K562 (cell line): ENCODE measurements at regions not wholly inside any gene's neighbourhood (a gene's known extent, or its start where the extent isn't known, plus 50 kb on each side); places are given as distances from the start of the nearest gene placed in this dataset.

Source experiments
- ATAC-seq: fragments of 200-7000 bp; cut with Tn5 transposase; 3 replicates; pipeline ENCODE4 v1.9.1; 2020; ENCODE audit warnings: moderate library complexity
- BruUV-seq: library from RNA; stranded (reverse); fragments of 400-500 nt; replicated peaks from 2 replicates; lab custom pipeline; 2021; lab: Mats Ljungman, UMichigan
- CTCF ChIA-PET: fragments of 300-600 bp; formaldehyde crosslinking; extraction: SDS; loops from one replicate; lab custom pipeline; 2021; ENCODE audit warnings: low intra/inter-chr PET ratio; lab: Yijun Ruan, JAX
- POLR2A ChIA-PET: fragments of 300-600, 350-650 bp; sonication (Branson Sonifier 250); formaldehyde crosslinking; extraction: SDS; loops from one replicate; lab custom pipeline; 2021; ENCODE audit warnings: antibody characterized with exemption, inconsistent platforms; lab: Yijun Ruan, JAX
- DNase-seq, 4 experiments: peaks; one replicate each; pipeline versions ENCODE4 v3.0.0 to v3.0.0-alpha.2; 2011 to 2018; ENCODE audit warnings: low spot score in 3 of 4, mixed read lengths in 3 of 4; ENCODE audit errors: extremely low read depth in 1 of 4
- FAIRE-seq: peaks from 2 replicates; lab custom pipeline; 2011; peaks lifted over from hg19 to GRCh38; lab: Jason Lieb, UNC
- H2AFZ ChIP-seq: 2 replicates; pipeline ENCODE4 v1.6.0; 2011; ENCODE audit warnings: low read depth, low read length, control low read depth, inconsistent platforms
- H3K27ac ChIP-seq: fragments of 200-600 bp; 3 replicates; pipeline ENCODE4 v1.8.0; 2011; ENCODE audit warnings: low read depth, mild to moderate bottlenecking, control low read depth, inconsistent platforms, low read length, moderate library complexity, mixed read lengths; ENCODE audit errors: extremely low read depth
- H3K27me3 ChIP-seq, 2 experiments: fragments of 300-600 bp in 1 of 2; 2 replicates in 1 of 2; 3 replicates in 1 of 2; pipeline versions ENCODE4 v1.6.0 to v1.8.0; 2011; ENCODE audit warnings: inconsistent platforms in 2 of 2, low read length in 2 of 2, mild to moderate bottlenecking in 1 of 2, mixed read lengths in 1 of 2, moderate library complexity in 1 of 2; ENCODE audit not compliant: control insufficient read depth in 2 of 2, insufficient read depth in 2 of 2
- H3K36me3 ChIP-seq: fragments of 300-600 bp; 3 replicates; pipeline ENCODE4 v1.8.0; 2011; ENCODE audit warnings: mild to moderate bottlenecking, low read length, inconsistent platforms; ENCODE audit not compliant: control insufficient read depth, insufficient read depth
- H3K4me1 ChIP-seq, 2 experiments: fragments of 200-600 bp in 1 of 2; replicated peaks in 1 of 2; 2 replicates in 1 of 2; 3 replicates in 1 of 2; pipeline versions ENCODE4 v1.5.1 to v1.8.0; 2011; ENCODE audit warnings: inconsistent platforms in 2 of 2, low read length in 2 of 2, mild to moderate bottlenecking in 1 of 2, mixed read lengths in 1 of 2, moderate library complexity in 1 of 2; ENCODE audit not compliant: control insufficient read depth in 2 of 2, insufficient read depth in 2 of 2
- H3K4me2 ChIP-seq: 2 replicates; pipeline ENCODE4 v1.6.1; 2011; ENCODE audit warnings: low read length, control low read depth, inconsistent platforms, mixed read lengths; ENCODE audit not compliant: insufficient read depth
- H3K4me3 ChIP-seq: fragments of 200-600 bp; sonication (generic), shearing (Covaris generic); 2 replicates; pipeline ENCODE4 v1.5.1; 2016; ENCODE audit warnings: control low read depth, inconsistent platforms
- H3K79me2 ChIP-seq: fragments of 200-600 bp; 3 replicates; pipeline ENCODE4 v1.8.0; 2011; ENCODE audit warnings: low read length, inconsistent platforms; ENCODE audit not compliant: control insufficient read depth, insufficient read depth
- H3K9ac ChIP-seq, 2 experiments: 2 replicates each; pipeline versions ENCODE4 v1.6.0 to v1.6.1; 2011; ENCODE audit warnings: low read depth in 2 of 2, low read length in 2 of 2, control low read depth in 1 of 2, inconsistent platforms in 1 of 2, mild to moderate bottlenecking in 1 of 2, mixed read lengths in 1 of 2; ENCODE audit not compliant: insufficient read depth in 1 of 2
- H3K9me1 ChIP-seq: one replicate; pipeline ENCODE4 v1.6.0; 2011; ENCODE audit warnings: inconsistent platforms, mild to moderate bottlenecking, low read length, moderate library complexity; ENCODE audit not compliant: control insufficient read depth, insufficient read depth
- H3K9me3 ChIP-seq: replicated peaks from 2 replicates; pipeline ENCODE4 v1.5.1; 2011; ENCODE audit warnings: low read depth, low read length, inconsistent platforms; ENCODE audit not compliant: control insufficient read depth, insufficient read depth
- H4K20me1 ChIP-seq: replicated peaks from 2 replicates; pipeline ENCODE4 v1.6.1; 2011; ENCODE audit warnings: low read length, inconsistent platforms, mixed read lengths; ENCODE audit not compliant: control insufficient read depth, insufficient read depth
- E2F5 ChIP-seq: sonication (generic); formaldehyde crosslinking; IDR thresholded peaks from 2 replicates; pipeline ENCODE4 v1.8.0; 2022; ENCODE audit warnings: mild to moderate bottlenecking, missing genetic modification reagents
- E2F6 ChIP-seq, 2 experiments: IDR thresholded peaks; 2 replicates each; pipeline ENCODE4 v1.6.1; 2011; ENCODE audit warnings: borderline replicate concordance in 1 of 2, control low read depth in 1 of 2, low read depth in 1 of 2, low read length in 1 of 2, mild to moderate bottlenecking in 1 of 2, mixed read lengths in 1 of 2, moderate library complexity in 1 of 2; ENCODE audit not compliant: insufficient read depth in 1 of 2, insufficient read length in 1 of 2, poor library complexity in 1 of 2, severe bottlenecking in 1 of 2; ENCODE audit errors: extremely low read depth in 1 of 2
- ELK3 ChIP-seq: fragments of 450-650 bp; formaldehyde crosslinking; IDR thresholded peaks from 2 replicates; pipeline ENCODE4 v1.4.0; 2020; ENCODE audit warnings: mild to moderate bottlenecking
- EP300 ChIP-seq: IDR thresholded peaks from 2 replicates; pipeline ENCODE4 v1.6.1; 2012; ENCODE audit warnings: low read length, improper control_type of control experiment
- GMEB1 ChIP-seq: fragments of 250-450 bp; sonication (Bioruptor Pico); IDR thresholded peaks from 2 replicates; pipeline ENCODE4 v1.4.0; 2020; ENCODE audit warnings: mild to moderate bottlenecking
- KLF1 ChIP-seq: fragments of 450-650 bp; IDR thresholded peaks from 2 replicates; pipeline ENCODE4 v1.6.1; 2016; ENCODE audit warnings: missing genetic modification characterization, missing compliant biosample characterization
- MBD2 ChIP-seq: sonication (generic); IDR thresholded peaks from 2 replicates; pipeline ENCODE4 v1.6.1; 2016; ENCODE audit warnings: low read depth, borderline replicate concordance
- MCM3 ChIP-seq: fragments of 450-650 bp; IDR thresholded peaks from 2 replicates; pipeline ENCODE4 v1.6.1; 2016
- NELFE ChIP-seq: IDR thresholded peaks from 2 replicates; pipeline ENCODE4 v1.6.1; 2011; ENCODE audit warnings: mild to moderate bottlenecking; ENCODE audit not compliant: insufficient read depth, insufficient read length
- PHTF2 ChIP-seq: fragments of 250-450 bp; sonication (Bioruptor Pico); IDR thresholded peaks from 2 replicates; pipeline ENCODE4 v1.5.0; 2021; ENCODE audit warnings: mild to moderate bottlenecking
- PPARD ChIP-seq: fragments of 250-450 bp; sonication (Bioruptor Pico); IDR thresholded peaks from 2 replicates; pipeline ENCODE4 v1.8.0; 2022; ENCODE audit warnings: inconsistent platforms, mild to moderate bottlenecking, moderate library complexity
- SMAD2 ChIP-seq: fragments of 150-350 bp; IDR thresholded peaks from 2 replicates; pipeline ENCODE4 v1.6.1; 2014; ENCODE audit warnings: low read depth, mild to moderate bottlenecking, low read length
- SMARCE1 ChIP-seq: fragments of 450-650 bp; IDR thresholded peaks from 2 replicates; pipeline ENCODE4 v1.7.1; 2016; ENCODE audit warnings: mild to moderate bottlenecking
- SRF ChIP-seq, 2 experiments: fragments of 250-450, 450-650 bp in 1 of 2; sonication (Bioruptor Pico) in 1 of 2; sonication (generic) in 1 of 2; formaldehyde crosslinking; IDR thresholded peaks; 2 replicates each; pipeline versions ENCODE4 v1.5.0 to v1.5.1; 2020 to 2022; ENCODE audit warnings: mild to moderate bottlenecking in 1 of 2, missing genetic modification reagents in 1 of 2
- TCF7 ChIP-seq: sonication (generic); IDR thresholded peaks from 2 replicates; pipeline ENCODE4 v1.6.1; 2016; ENCODE audit warnings: antibody characterized with exemption, borderline replicate concordance
- ZEB2 ChIP-seq: fragments of 450-650 bp; IDR thresholded peaks from 2 replicates; pipeline ENCODE4 v1.6.1; 2016
- ZNF146 ChIP-seq: IDR thresholded peaks from one replicate; pipeline ENCODE4 v1.6.1; 2018; ENCODE audit warnings: missing compliant biosample characterization; ENCODE audit not compliant: unreplicated experiment
- ZNF174 ChIP-seq: fragments of 250-450 bp; sonication (Bioruptor Pico); IDR thresholded peaks from 2 replicates; pipeline ENCODE4 v1.4.0; 2020; ENCODE audit warnings: mild to moderate bottlenecking
- ZNF780A ChIP-seq: fragments of 250-450 bp; sonication (Bioruptor Pico); IDR thresholded peaks from 2 replicates; pipeline ENCODE4 v1.5.0; 2021; ENCODE audit warnings: mild to moderate bottlenecking
- whole genome bisulfite sequencing: fragments of 100-300 bp; shearing (Covaris generic); methylation state at CpG from one replicate; pipeline ENCODE4 v1.1.6; 2016; ENCODE audit warnings: low coverage, mixed read lengths; ENCODE audit not compliant: insufficient coverage; ENCODE audit errors: missing lambda C conversion rate; 5-methylcytosine and 5-hydroxymethylcytosine counted together
- in situ Hi-C: fragments of 300-500 bp; cut with MboI; formaldehyde crosslinking; loops from 4 replicates; pipeline ENCODE4 v1.15.0; 2018; ENCODE audit warnings: inconsistent platforms, mixed read lengths
- intact Hi-C: fragments of 100-400 bp; cut with micrococcal nuclease; formaldehyde crosslinking; loops from 2 replicates; pipeline ENCODE4 v1.14.2; 2022

- ChIA-PET POLR2A (interaction anchor here (0.6 kb wide), 1 partner anchor 109 kb away, joined by 3 read pairs; no protein-coding TSS in a partner anchor), CTCF (no interaction called here)
- ATAC-seq (no peak), FAIRE-seq (no peak), DNase-seq (no peak)
- BruUV-seq: no TSS peak
- in situ Hi-C loops: no loop called here
- Histone ChIP-seq H3K36me3 (no peaks in the 10 kb centered on the region), H4K20me1 (no peaks in the 10 kb centered on the region), H3K4me1 (peaks cover 0 to 6% of the 10 kb centered on the region in 2 experiments; a peak in 1 of 5 replicates), H3K4me2 (no peak overlapping the region), H3K9me1 (no peaks in the 10 kb centered on the region), H3K79me2 (no peaks in the 10 kb centered on the region), H3K27ac (no peak overlapping the region), H3K27me3 (peaks cover 2 to 10% of the 10 kb centered on the region in 2 experiments; a peak in 3 of 5 replicates), H2AFZ (no peak overlapping the region), H3K4me3 (no peak overlapping the region), H3K9me3 (no peaks in the 10 kb centered on the region), H3K9ac (no peak overlapping the region)
- intact Hi-C loops: no loop called here
- 4% methylated on average over 10 of the region's 10 CpGs for WGBS
- TF ChIP-seq SMARCE1 (no peak), PPARD (no peak), ZEB2 (no peak), ZNF146 (CRISPR knock-in tag) (no peak), SMAD2 (no peak), ZNF174 (CRISPR knock-in tag) (no peak), GMEB1 (CRISPR knock-in tag) (no peak), PHTF2 (CRISPR knock-in tag) (no peak), E2F5 (CRISPR knock-in tag) (no peak), NELFE (no peak), ZNF780A (CRISPR knock-in tag) (no peak), SRF (CRISPR knock-in tag; IDR thresholded peaks at IDR 0.05) (no peak), MCM3 (no peak), E2F6 (IDR thresholded peaks at IDR 0.05; ENCODE audit: borderline replicate concordance in 1 of 2, extremely low read depth in 1 of 2, insufficient read depth in 1 of 2, insufficient read length in 1 of 2, low read depth in 1 of 2, low read length in 1 of 2, poor library complexity in 1 of 2, severe bottlenecking in 1 of 2) (no peak), MBD2 (no peak), ELK3 (CRISPR knock-in tag) (no peak), KLF1 (tag) (no peak), TCF7 (no peak), EP300 (no peak)
These were observed 284.6 kb upstream of the GATB start for GRCh38 chr4:152045449-152045806.
